Activated CD8-positive, alpha-beta T cell treated with anti-CD3 and anti-CD28 coated beads for 36 hours (primary cell): ENCODE measurements at regions not wholly inside any gene's neighbourhood (a gene's known extent, or its start where the extent isn't known, plus 50 kb on each side); places are given as distances from the start of the nearest gene placed in this dataset.

ENCODE experiments used
- ATAC-seq: fragments of 200-7000 bp; cut with Tn5 transposase; one replicate; pipeline ENCODE4 v1.10.0; 2021; ENCODE audit warnings: mild to moderate bottlenecking, moderate library complexity
- CTCF ChIA-PET: fragments of 350-600 bp; sonication (Branson Sonifier 250); formaldehyde crosslinking; loops from one replicate; lab custom pipeline; 2021; ENCODE audit warnings: antibody characterized with exemption; lab: Charles Lee
- POLR2A ChIA-PET: fragments of 350-600 bp; sonication (Branson Sonifier 250); formaldehyde crosslinking; loops from one replicate; lab custom pipeline; 2021; ENCODE audit warnings: antibody characterized with exemption; lab: Charles Lee
- DNase-seq: peaks from one replicate; pipeline ENCODE4 v3.0.0-alpha.2; 2020
- H3K27ac Mint-ChIP-seq: one replicate; pipeline ENCODE4 v1.8.0; 2021; ENCODE audit warnings: mild to moderate bottlenecking, mixed read lengths
- H3K27me3 Mint-ChIP-seq: one replicate; pipeline ENCODE4 v1.8.0; 2021; ENCODE audit warnings: mixed read lengths
- H3K36me3 Mint-ChIP-seq: one replicate; pipeline ENCODE4 v1.8.0; 2021; ENCODE audit warnings: low read depth, mixed read lengths
- H3K4me1 Mint-ChIP-seq: one replicate; pipeline ENCODE4 v1.8.0; 2021; ENCODE audit warnings: low read depth, mixed read lengths
- H3K4me3 Mint-ChIP-seq: one replicate; pipeline ENCODE4 v1.8.0; 2021; ENCODE audit warnings: mild to moderate bottlenecking, moderate library complexity, mixed read lengths
- H3K9me3 Mint-ChIP-seq: one replicate; pipeline ENCODE4 v1.8.0; 2021; ENCODE audit warnings: mixed read lengths
- intact Hi-C: fragments of 100-400 bp; cut with micrococcal nuclease; formaldehyde crosslinking; loops from one replicate; pipeline ENCODE4 v1.10.0; 2022
- TF ChIP-seq, protein P1 (sequence below): fragments of 200-600 bp; IDR thresholded peaks from one replicate; pipeline ENCODE4 v1.8.0; 2022; ENCODE audit warnings: antibody characterized with exemption, mild to moderate bottlenecking

DNA sequence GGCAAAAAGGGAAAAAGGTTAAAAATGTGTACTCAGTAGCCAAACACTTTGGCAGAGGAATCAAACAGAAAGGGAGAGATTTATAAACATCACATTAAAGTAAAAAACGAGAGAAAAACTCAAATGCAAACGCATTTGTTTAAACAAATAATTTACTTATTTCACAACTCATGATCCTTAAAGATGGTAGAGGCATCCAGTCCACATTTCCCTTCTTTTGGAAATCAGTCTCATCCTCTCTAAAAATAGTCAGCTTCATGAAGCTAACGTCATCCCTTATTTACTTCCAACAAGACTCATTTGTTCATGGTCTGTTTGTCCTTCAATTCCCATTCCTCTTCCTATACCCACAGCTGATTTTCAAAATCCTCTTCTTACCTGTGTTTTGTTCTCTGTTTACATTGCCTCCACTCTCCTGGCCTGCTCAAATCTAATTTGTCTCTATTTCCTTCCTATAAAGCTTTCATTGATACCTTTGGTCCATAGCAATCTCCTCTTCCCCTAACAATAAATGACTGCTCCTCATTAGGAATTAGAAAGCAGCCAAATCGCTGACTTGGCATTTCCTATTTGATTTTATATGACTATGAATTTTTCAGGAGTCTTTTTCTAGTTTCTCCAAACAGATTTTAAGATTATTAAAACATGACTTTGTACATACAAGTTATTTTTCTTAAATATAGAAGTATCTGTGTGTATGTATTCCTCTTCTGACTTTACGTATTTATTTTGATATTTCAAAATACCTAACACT is 805.3 kb downstream of the TLE1 start:
- TF ChIP-seq, protein P1, sequence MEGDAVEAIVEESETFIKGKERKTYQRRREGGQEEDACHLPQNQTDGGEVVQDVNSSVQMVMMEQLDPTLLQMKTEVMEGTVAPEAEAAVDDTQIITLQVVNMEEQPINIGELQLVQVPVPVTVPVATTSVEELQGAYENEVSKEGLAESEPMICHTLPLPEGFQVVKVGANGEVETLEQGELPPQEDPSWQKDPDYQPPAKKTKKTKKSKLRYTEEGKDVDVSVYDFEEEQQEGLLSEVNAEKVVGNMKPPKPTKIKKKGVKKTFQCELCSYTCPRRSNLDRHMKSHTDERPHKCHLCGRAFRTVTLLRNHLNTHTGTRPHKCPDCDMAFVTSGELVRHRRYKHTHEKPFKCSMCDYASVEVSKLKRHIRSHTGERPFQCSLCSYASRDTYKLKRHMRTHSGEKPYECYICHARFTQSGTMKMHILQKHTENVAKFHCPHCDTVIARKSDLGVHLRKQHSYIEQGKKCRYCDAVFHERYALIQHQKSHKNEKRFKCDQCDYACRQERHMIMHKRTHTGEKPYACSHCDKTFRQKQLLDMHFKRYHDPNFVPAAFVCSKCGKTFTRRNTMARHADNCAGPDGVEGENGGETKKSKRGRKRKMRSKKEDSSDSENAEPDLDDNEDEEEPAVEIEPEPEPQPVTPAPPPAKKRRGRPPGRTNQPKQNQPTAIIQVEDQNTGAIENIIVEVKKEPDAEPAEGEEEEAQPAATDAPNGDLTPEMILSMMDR: no peak
- DNase-seq (no peak), ATAC-seq (no peak)
- no peaks in the 10 kb centered on the region for H3K27me3 Mint-ChIP-seq
- CTCF ChIA-PET: no interaction called here
- H3K36me3 Mint-ChIP-seq: no peaks in the 10 kb centered on the region
- H3K4me3 Mint-ChIP-seq: no peak overlapping the region
- POLR2A ChIA-PET: no interaction called here
- peaks cover 1% of the 10 kb centered on the region for H3K9me3 Mint-ChIP-seq
- intact Hi-C loops: no loop called here
- no peaks in the 10 kb centered on the region for H3K4me1 Mint-ChIP-seq
- H3K27ac Mint-ChIP-seq: no peak overlapping the region

DNA sequence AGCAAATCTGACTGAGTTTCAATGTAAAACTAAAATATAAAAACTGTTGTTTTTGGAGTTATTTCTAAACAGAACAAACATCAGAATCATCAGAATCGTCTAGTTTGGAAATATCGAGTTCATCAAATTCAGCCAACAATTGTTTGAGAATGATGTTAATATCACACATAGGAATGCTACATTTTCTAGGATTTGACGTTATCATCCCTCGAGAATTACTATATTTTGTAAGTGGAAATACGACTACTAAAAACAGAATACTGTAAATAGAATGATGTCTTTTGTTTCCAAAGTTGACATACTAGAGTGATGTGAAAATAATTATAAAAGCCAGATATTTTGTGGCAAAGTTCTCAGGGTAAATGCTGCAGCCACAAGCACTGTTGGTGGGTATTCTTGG is 805.9 kb downstream of the TLE1 start:
- peaks cover 3% of the 10 kb centered on the region for H3K9me3 Mint-ChIP-seq
- intact Hi-C loops: no loop called here
- CTCF ChIA-PET: no interaction called here
- TF ChIP-seq, protein P1: no peak
- ATAC-seq (no peak), DNase-seq (no peak)
- H3K4me1 Mint-ChIP-seq: no peaks in the 10 kb centered on the region
- POLR2A ChIA-PET: no interaction called here
- no peak overlapping the region for H3K4me3 Mint-ChIP-seq
- H3K36me3 Mint-ChIP-seq: no peaks in the 10 kb centered on the region
- H3K27ac Mint-ChIP-seq: no peak overlapping the region
- no peaks in the 10 kb centered on the region for H3K27me3 Mint-ChIP-seq

DNA sequence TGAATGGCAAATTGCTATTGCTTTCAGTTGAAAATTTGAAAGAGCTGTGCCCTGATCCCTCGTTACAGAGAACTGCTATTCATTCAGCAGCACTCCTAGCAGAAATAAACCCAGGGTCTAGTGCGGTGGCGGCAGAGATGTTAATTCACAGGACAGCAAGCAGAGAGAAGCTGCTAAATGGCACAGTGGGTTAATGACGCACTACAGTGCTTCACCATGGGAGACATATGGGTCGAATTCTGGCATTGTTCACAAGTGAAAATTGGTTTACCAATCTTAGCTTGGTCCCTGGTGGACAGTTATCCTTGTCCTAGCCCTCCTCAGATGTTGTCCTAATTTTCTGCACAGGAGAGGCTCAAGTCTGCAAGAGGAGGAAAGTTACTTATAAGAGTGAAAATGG is 807.4 kb downstream of the TLE1 start:
- no peaks in the 10 kb centered on the region for H3K27me3 Mint-ChIP-seq
- H3K4me3 Mint-ChIP-seq: no peak overlapping the region
- ChIA-PET CTCF (no interaction called here), POLR2A (no interaction called here)
- H3K27ac Mint-ChIP-seq: no peak overlapping the region
- ATAC-seq (no peak), DNase-seq (no peak)
- no peaks in the 10 kb centered on the region for H3K4me1 Mint-ChIP-seq
- intact Hi-C loops: no loop called here
- peaks cover 3% of the 10 kb centered on the region for H3K9me3 Mint-ChIP-seq
- H3K36me3 Mint-ChIP-seq: no peaks in the 10 kb centered on the region
- TF ChIP-seq, protein P1: no peak

DNA sequence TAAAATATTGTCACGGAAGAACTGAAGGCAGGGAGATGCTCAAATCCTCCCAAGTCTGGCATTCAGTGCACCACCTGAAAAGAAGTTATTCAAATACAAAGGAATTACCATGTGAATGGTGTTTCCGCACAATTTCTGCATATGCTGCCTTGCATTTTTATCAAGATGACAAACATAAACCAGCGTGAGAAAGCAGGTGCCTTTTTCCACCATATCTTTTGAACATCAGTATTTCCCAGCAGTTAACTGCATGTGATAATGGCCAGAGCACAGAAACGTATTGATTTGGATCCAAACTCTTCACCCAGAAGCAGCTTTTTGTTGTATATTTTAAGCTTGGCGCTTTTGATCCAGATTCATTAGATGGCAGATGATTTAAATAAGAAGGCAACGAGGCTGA is 808.0 kb downstream of the TLE1 start:
- TF ChIP-seq, protein P1: no peak
- intact Hi-C loops: no loop called here
- Mint-ChIP-seq H3K27ac (no peak overlapping the region), H3K4me1 (no peaks in the 10 kb centered on the region), H3K27me3 (no peaks in the 10 kb centered on the region), H3K4me3 (no peak overlapping the region), H3K9me3 (peaks cover 6% of the 10 kb centered on the region), H3K36me3 (no peaks in the 10 kb centered on the region)
- no peak for ATAC-seq
- DNase-seq: no peak
- ChIA-PET POLR2A (no interaction called here), CTCF (no interaction called here)

DNA sequence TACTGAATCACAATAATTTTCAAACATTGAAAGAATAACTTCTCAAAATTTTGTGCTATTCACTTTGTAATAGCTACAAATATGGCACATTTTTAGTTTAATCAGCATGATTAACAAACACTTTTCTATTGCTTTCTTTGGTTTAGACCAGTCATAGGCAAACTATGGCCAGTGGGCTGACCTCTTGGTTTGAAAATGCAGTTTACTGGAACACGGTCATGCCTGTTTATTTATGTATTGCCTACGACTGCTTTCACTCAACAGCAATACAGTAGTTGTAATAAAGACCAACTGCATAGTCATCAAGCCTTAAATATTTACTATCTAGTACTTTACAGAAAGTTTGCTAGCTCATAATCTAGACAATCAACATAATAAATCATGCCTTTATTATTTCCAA is 810.8 kb downstream of the TLE1 start:
- POLR2A ChIA-PET: interaction anchor here (0.6 kb wide), 1 partner anchor 691 kb away, joined by 3 read pairs; no protein-coding TSS in a partner anchor
- no peaks in the 10 kb centered on the region for H3K36me3 Mint-ChIP-seq
- CTCF ChIA-PET: no interaction called here
- TF ChIP-seq, protein P1: no peak
- H3K4me3 Mint-ChIP-seq: no peak overlapping the region
- ATAC-seq (no peak), DNase-seq (no peak)
- H3K27me3 Mint-ChIP-seq: no peaks in the 10 kb centered on the region
- H3K27ac Mint-ChIP-seq: no peak overlapping the region
- no peaks in the 10 kb centered on the region for H3K4me1 Mint-ChIP-seq
- intact Hi-C loops: no loop called here
- H3K9me3 Mint-ChIP-seq: peaks cover 7% of the 10 kb centered on the region
